ENCODE measurements at regions not wholly inside any gene's neighbourhood (a gene's known extent, or its start where the extent isn't known, plus 50 kb on each side); places are given as distances from the start of the nearest gene placed in this dataset.

DNA sequence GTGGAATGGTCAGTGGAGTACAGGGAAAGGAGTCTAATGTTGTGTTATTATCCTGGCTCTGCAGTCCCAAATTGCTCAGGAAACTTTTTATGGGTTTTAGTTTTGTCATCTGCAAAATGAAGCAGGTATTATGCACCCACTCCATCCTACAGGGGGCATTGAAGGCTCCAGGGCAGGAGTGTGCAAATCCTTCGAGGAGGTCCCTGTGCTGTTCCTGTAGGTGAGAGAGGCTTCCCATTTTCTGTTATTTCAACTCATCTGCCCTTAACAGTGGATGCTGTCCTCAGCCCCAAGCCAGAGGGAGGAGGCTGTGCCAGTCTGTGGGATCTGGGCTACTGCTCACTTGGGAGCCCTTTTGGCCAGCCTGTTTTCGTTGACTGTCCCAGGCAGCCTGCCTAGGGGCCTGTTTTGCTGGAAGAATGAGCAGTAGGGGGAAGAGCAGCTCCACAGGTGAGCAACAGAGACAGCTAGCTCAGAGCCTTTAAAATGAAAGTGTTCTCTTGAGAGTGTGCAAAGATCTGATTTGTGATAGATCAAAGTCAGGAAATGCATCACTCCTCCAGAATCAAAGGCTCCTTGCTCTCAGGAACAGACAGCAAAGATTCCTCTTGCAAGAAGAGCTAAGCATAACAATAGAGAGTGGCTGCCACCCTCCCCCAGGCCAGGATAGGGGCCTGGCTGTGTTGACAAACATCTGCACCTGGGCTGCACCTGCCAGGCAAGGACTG lies 317.6 kb upstream of the PROX1 start:
- no peak for FAIRE-seq
- intact Hi-C loops (cut with DNase I): no loop called here

DNA sequence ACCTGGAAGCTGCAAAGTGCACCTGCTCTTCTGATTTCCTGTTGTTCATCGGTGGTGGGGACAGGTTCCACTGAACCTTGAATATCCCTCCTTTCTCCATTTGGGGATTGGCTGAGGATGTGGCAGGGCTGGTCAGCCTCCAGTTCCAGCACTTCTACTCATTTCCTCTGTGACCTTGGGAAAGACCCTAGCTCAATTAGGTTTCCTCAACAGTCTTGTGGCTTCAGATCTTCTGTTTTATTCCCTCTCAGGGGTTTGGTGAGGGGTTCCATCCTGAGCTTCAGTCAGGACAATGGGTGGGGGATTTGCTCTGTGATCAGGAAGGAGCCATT lies 317.1 kb upstream of the PROX1 start:
- FAIRE-seq (no peak), DNase-seq (no peak)
- TF ChIP-seq, protein P1, sequence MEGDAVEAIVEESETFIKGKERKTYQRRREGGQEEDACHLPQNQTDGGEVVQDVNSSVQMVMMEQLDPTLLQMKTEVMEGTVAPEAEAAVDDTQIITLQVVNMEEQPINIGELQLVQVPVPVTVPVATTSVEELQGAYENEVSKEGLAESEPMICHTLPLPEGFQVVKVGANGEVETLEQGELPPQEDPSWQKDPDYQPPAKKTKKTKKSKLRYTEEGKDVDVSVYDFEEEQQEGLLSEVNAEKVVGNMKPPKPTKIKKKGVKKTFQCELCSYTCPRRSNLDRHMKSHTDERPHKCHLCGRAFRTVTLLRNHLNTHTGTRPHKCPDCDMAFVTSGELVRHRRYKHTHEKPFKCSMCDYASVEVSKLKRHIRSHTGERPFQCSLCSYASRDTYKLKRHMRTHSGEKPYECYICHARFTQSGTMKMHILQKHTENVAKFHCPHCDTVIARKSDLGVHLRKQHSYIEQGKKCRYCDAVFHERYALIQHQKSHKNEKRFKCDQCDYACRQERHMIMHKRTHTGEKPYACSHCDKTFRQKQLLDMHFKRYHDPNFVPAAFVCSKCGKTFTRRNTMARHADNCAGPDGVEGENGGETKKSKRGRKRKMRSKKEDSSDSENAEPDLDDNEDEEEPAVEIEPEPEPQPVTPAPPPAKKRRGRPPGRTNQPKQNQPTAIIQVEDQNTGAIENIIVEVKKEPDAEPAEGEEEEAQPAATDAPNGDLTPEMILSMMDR (IDR thresholded peaks at IDR 0.05; ENCODE audit: borderline replicate concordance, extremely low read depth, insufficient read depth): no peak
- no peak overlapping the region for H3K4me3 ChIP-seq (ENCODE audit: low read length in 3 of 3)
- no peaks in the 10 kb centered on the region for H3K36me3 ChIP-seq (ENCODE audit: control insufficient read depth in 2 of 3, insufficient read depth in 3 of 3, low read length in 3 of 3)
- H3K27me3 ChIP-seq (ENCODE audit: control insufficient read depth, insufficient read depth, low read length): no peaks in the 10 kb centered on the region
- intact Hi-C loops (cut with DNase I): no loop called here
- no peaks in the 10 kb centered on the region for H3K9me3 ChIP-seq (ENCODE audit: control insufficient read depth in 2 of 3, insufficient read depth in 1 of 3, low read length in 3 of 3)
- H3K9ac ChIP-seq (ENCODE audit: low read length in 3 of 3): no peak overlapping the region
- no peaks in the 10 kb centered on the region for H3K4me1 ChIP-seq (ENCODE audit: control insufficient read depth in 2 of 3, insufficient read depth in 2 of 3, low read depth in 1 of 3, low read length in 3 of 3)
- no peak overlapping the region for H3K27ac ChIP-seq (ENCODE audit: low read depth in 2 of 2, low read length in 2 of 2)

More for the DNA sequence above, 317.6 kb upstream of the PROX1 start:
- Histone ChIP-seq H3K4me3 (ENCODE audit: low read length in 3 of 3) (no peak overlapping the region), H3K36me3 (ENCODE audit: control insufficient read depth in 2 of 3, insufficient read depth in 3 of 3, low read length in 3 of 3) (no peaks in the 10 kb centered on the region), H3K27ac (ENCODE audit: low read depth in 2 of 2, low read length in 2 of 2) (no peak overlapping the region), H3K4me1 (ENCODE audit: control insufficient read depth in 2 of 3, insufficient read depth in 2 of 3, low read depth in 1 of 3, low read length in 3 of 3) (no peaks in the 10 kb centered on the region), H3K9ac (ENCODE audit: low read length in 3 of 3) (no peak overlapping the region), H3K27me3 (ENCODE audit: control insufficient read depth, insufficient read depth, low read length) (no peaks in the 10 kb centered on the region), H3K9me3 (ENCODE audit: control insufficient read depth in 2 of 3, insufficient read depth in 1 of 3, low read length in 3 of 3) (no peaks in the 10 kb centered on the region)
- TF ChIP-seq, protein P1 (IDR thresholded peaks at IDR 0.05; ENCODE audit: borderline replicate concordance, extremely low read depth, insufficient read depth): no peak
- DNase-seq: no peak

DNA sequence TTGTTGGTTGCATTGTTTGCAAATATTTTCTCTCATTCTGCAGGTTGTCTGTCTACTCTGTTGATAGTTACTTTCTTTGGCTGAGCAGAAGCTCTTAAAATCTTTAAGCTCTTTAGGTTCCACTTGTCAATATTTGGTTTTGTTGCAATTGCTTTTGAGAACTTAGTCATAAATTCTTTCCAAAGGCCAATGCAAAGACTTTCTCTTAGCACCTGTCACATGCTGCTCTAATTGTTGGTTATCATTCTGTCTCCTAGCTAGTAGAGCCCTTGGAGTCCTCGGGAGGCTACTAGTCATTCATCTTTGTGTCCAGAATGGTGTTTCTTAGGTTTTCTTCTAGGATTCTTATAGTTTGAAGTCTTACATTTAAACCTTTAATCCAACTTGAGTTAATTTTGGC lies 312.7 kb upstream of the PROX1 start:
- intact Hi-C loops (cut with DNase I): no loop called here
- Histone ChIP-seq H3K36me3 (ENCODE audit: control insufficient read depth in 2 of 3, insufficient read depth in 3 of 3, low read length in 3 of 3) (no peaks in the 10 kb centered on the region), H3K4me1 (ENCODE audit: control insufficient read depth in 2 of 3, insufficient read depth in 2 of 3, low read depth in 1 of 3, low read length in 3 of 3) (no peaks in the 10 kb centered on the region), H3K27me3 (ENCODE audit: control insufficient read depth, insufficient read depth, low read length) (no peaks in the 10 kb centered on the region), H3K27ac (ENCODE audit: low read depth in 2 of 2, low read length in 2 of 2) (no peak overlapping the region), H3K4me3 (ENCODE audit: low read length in 3 of 3) (no peak overlapping the region), H3K9me3 (ENCODE audit: control insufficient read depth in 2 of 3, insufficient read depth in 1 of 3, low read length in 3 of 3) (no peaks in the 10 kb centered on the region), H3K9ac (ENCODE audit: low read length in 3 of 3) (no peak overlapping the region)
- no peak for FAIRE-seq
- TF ChIP-seq, protein P1 (IDR thresholded peaks at IDR 0.05; ENCODE audit: borderline replicate concordance, extremely low read depth, insufficient read depth): no peak
- no peak for DNase-seq

DNA sequence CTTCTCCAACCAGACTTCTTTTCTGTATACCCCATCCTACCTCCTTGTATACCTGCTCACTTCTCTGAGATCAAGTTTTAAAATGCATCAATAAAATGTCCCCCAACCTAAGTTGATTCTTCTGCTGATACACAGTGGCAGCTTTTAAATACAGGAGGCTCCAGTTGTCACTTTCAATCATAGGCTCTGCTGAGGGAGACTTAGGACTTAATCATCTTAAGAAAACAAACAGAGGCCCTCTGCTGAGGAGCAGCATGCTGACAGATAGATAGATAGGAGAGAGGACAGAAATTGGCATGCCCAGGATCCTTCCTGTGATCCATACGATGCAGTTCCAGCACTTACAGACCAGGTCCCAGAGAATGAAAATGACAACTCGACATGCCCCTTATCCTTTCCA lies 311.0 kb upstream of the PROX1 start:
- Histone ChIP-seq H3K4me1 (ENCODE audit: control insufficient read depth in 2 of 3, insufficient read depth in 2 of 3, low read depth in 1 of 3, low read length in 3 of 3) (no peaks in the 10 kb centered on the region), H3K27me3 (ENCODE audit: control insufficient read depth, insufficient read depth, low read length) (no peaks in the 10 kb centered on the region), H3K9me3 (ENCODE audit: control insufficient read depth in 2 of 3, insufficient read depth in 1 of 3, low read length in 3 of 3) (no peaks in the 10 kb centered on the region), H3K9ac (ENCODE audit: low read length in 3 of 3) (no peak overlapping the region), H3K36me3 (ENCODE audit: control insufficient read depth in 2 of 3, insufficient read depth in 3 of 3, low read length in 3 of 3) (no peaks in the 10 kb centered on the region), H3K4me3 (ENCODE audit: low read length in 3 of 3) (no peak overlapping the region), H3K27ac (ENCODE audit: low read depth in 2 of 2, low read length in 2 of 2) (no peak overlapping the region)
- DNase-seq: no peak
- TF ChIP-seq, protein P1 (IDR thresholded peaks at IDR 0.05; ENCODE audit: borderline replicate concordance, extremely low read depth, insufficient read depth): no peak
- intact Hi-C loops (cut with DNase I): no loop called here
- FAIRE-seq: no peak

Data from kidney (tissue), 13 donors.